Non-pigmented ciliary epithelial cell (primary cell): ENCODE measurements at regions not wholly inside any gene's neighbourhood (a gene's known extent, or its start where the extent isn't known, plus 50 kb on each side); places are given as distances from the start of the nearest gene placed in this dataset.
"Not testable (repeated sequence)": the region's sequence is repeated elsewhere in the genome, so short reads cannot be mapped to it uniquely, and the experiment has no call there.

Experiments used
- DNase-seq: peaks from one replicate; pipeline ENCODE4 v3.0.0-alpha.2; 2010; ENCODE audit warnings: low read depth

DNA sequence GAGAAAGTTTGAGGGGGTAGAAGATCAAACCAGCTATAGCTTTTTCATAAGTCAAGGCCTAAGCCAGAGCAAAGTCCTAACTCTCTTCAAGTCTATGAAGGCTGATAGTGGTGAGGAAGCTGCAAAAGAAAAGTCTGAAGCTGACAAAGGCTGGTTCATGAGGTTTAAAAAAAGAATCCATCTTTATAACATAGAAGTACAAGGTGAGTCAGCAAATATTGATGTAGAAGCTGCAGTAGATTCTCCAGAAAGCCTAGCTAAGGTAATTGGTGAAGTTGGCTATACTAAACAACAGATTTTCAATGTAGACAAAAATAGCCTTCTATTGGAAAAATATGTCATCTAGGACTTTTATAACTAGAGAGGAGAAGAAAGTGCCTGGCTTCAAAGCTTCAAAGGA lies 141.4 kb upstream of the ZNF521 start:
- DNase-seq: no peak

DNA sequence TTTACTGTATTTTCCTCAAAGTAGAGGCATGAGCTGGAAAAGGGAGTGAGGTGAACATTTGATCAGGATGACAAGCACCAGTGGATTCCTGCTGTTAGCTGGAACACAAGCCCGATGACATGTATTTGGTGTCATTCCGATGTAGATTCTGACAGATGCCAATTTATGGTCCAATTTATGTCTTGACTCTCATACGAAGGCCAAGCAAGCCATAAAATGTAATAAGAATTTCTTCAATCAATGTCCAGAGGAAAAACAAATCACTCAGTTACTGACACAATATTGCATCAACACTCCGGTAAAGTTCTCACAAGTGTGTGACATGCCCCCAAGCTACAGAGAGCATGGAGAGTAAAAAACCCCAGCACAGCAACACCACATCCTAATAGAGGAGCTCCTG lies 138.3 kb upstream of the ZNF521 start:
- DNase-seq: no peak

DNA sequence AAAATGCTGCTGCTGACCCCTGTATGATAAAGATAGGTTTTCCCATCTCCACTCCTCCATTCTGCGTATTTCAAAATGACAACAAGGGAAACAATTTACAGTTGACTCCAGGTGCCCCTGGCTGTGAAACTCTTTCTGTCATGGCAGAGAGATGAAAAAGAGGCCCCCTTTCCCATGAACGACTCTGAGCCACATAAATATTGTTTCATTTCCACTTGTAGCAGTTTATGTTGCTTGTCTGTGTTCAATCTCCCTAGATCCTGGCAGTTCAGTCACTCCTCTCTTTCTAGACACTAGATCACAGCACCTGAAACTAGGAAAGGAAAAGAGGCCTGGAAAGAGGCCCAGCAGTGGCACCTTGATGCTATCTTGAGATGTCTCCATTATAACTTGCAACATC lies 121.0 kb upstream of the ZNF521 start:
- no peak for DNase-seq

DNA sequence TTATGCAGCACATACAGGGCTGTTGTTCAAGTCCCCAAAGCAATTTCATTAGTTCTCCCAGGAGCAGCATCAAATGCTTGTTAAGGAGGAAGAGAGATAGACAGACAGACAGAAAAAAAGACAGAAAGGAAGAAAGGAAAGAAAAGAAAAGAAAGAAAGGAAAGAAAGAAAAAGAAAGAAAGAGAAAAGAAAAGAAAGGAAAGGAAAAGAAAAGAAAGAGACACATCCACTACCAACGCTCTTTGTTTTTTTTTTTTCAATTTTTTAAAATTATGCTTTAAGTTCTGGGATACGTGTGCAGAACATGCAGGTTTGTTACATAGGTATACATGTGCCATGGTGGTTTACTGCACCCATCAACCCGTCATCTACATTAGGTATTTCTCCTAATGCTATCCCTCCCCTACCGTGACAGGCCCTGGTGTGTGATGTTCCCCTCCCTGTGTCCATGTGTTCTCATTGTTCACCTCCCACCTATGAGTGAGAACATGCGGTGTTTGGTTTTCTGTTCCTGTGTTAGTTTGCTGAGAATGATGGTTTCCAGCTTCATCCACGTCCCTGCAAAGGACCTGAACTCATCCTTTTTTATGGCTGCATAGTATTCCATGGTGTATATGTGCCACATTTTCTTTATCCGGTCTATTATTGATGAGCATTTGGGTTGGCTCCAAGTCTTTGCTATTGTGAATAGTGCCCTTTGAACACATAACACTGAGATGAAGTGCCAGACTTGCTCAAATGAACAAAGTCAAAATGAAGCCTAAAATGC lies 119.0 kb upstream of the ZNF521 start:
- DNase-seq: not testable (repeated sequence)

DNA sequence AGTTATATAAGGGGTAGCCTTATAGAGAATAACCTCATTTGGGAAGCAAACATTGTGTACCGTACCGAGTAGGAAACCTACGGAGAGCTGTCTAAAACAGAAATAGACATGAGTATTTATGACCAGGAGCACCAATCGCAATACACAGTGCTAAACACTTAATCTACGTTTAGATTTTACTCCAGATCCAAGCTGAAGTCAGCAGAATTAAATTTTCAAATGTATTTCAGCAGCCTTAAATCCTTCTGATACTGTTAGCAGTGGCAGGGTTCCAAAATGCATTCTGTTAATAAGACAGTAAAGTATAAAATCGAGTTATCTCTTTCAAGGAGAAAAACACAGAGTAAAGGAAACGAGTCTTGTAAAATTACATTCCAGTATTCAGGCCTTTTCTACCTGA lies 118.1 kb upstream of the ZNF521 start:
- no peak for DNase-seq

DNA sequence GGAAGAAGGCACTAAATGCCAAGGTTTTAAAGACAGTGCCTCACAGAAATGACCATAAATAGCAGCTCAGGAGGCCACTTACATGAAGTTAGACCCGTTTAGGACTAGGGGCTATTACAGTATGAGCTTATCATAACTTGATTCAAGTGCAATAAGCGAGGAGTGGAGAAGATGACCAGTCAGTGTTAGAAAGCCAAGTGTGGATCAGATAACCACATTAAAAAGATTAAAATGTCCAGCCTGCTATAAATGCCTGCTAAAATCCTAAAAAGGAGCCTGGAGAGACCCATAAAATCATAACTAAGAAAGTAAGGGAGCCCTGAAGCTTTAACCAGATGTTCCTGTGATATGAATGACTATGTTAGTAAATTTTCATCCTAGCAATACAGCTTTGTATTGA lies 117.5 kb upstream of the ZNF521 start:
- no peak for DNase-seq

DNA sequence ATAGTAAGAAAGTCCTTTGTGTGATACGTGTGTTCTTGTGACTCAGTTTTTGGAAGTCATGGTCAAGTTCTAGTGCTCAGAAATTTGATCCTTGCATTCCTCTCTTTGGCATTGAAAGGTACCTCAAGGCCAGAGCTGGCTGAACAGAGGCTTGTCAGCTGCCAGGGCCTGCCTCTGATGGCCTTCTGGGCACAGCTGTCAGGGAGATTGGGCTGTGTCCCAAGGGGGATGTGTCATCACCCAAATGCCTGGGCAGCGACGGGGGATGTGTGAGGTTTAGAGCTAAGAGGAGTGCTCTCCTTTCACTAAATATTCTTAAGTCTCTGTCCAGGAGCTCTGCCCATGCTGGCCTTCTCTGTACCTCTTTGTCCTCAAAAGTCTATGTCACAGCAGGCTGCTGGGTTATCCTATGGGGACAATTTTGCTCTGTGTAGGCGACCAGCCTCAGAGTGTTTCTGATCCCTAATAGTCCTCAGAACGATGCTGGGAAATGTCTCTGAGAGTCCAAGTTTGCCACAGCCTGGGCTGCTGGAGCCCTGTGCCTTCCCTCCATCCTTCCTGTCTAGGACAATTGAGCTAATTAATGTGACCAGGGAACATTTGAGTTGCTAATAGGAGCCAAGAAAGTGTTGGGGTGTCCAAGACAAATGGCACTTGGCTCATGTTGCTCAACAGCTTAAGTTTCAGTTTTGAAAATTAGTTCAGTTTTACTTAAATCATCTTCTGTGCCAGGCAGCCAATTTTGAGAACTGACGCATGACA lies 115.4 kb upstream of the ZNF521 start:
- DNase-seq: no peak

DNA sequence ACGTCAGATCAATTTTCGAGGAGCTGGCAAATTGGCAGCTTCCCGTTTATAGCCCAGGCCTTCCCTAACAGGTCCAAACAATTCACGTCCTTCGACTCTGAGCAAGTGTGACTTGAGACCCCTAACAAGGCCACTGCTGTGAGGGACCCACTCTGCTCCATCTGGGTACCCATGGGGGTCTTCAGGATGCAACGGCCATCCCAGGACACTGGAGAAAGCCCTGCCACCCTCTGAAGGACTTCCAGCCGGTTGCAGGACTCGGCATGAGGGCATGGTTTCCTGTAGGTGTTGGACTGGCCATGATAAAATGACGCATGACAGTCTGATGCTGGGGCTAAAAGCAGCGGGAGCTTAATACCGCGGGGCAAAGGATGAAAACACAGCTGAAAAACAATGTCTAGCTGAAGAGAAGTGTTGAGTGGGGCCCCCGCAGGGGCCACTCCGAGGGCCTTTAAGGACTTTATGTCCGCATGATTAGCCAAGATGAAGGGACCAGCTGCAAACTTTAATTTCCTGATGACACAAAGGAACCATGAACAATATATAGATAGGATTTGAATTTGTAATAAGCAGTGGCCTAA lies 113.3 kb upstream of the ZNF521 start:
- DNase-seq: no peak

DNA sequence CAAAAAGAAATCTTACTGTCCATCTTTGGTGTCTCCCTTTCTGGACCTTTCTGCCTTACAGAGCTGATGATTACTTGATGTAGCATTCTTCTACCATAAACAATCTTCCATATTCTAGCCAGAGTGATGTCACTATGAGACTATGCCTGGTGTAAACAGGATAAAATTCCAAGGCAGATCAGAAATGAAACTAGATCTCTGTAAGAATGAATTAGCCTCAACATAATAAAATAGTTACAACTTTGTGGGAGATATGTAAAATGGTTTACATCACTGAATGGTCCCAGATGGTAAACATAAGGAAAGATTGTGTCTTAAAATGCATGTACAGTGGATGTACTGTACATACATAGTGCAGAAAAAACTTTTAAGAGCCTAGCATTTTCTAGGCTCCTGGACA lies 112.3 kb upstream of the ZNF521 start:
- DNase-seq: peak; percentile 59

DNA sequence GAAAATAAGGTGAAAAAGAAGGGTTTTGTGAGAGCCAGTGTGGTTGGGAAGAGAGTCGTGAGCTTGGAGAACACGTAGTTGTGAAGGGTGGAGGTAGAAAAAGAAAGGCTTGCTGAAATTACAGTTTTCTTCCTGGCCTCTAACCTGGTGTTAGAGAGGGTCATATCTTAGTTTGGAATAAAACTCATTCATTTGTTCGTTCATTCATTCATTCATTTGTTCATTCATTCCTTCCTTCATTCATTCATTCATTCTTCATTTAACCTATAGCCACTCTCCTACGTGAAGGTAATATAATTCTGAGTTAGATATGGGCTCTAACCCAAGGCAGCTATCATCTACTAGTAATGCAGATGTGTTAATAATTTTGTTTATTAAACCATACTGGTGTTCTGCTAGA lies 111.8 kb upstream of the ZNF521 start:
- no peak for DNase-seq

DNA sequence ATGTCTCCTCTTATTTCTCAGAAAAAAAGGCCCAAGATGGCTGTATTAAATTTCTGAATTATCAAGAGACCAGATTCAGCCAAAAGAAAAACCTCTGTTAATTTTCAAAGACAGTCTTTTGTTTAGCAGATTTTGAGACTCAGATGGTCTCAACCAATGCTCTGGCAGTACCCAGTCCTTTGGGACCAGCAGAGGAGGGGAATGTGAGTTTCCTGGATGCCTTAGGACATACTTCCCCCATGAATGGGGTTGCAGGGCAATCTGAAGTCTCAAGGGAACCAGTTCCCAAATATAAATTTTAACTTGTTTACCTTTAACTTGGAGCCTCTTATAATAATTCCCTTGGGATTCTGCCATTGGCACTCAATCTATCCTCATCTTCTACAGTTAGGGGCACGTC lies 107.8 kb upstream of the ZNF521 start:
- no peak for DNase-seq

DNA sequence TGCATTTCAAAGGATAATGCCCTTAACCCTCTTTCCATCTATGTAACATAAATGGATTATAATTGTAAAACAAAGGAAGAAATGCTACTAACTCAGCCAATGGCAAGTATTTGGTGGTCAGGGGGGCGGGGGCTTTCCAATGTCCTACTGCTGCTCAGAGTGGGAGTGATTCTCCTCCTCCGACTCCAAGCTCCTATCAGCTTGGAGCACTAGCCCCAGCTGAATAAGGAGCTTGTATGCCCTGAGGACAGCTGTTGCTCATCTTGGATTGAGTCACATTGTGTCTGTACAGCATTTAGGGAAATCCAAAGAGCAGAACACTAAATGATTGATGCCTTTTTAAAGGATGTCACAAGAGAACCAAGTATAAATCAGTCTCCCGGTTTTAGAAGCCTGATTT lies 105.6 kb upstream of the ZNF521 start:
- DNase-seq: no peak

DNA sequence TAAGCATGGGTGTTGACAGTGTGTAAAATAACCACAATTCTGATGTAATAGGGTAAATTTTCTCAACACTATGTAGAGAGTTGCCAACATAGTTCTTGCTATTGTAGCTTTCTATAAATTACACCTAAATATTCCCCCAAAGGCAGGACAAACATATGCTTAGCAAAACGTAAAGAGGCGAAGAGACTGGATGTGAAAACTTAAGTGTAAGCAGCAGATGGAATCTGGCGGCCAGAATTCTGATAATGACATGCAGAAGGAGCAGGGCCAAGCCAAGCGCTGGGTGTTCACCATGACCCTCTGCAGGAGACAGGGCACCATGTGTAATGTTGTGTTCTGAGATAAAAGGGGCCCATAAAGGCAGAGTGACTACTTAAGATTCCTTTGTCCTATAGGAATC lies 105.2 kb upstream of the ZNF521 start:
- DNase-seq: no peak

DNA sequence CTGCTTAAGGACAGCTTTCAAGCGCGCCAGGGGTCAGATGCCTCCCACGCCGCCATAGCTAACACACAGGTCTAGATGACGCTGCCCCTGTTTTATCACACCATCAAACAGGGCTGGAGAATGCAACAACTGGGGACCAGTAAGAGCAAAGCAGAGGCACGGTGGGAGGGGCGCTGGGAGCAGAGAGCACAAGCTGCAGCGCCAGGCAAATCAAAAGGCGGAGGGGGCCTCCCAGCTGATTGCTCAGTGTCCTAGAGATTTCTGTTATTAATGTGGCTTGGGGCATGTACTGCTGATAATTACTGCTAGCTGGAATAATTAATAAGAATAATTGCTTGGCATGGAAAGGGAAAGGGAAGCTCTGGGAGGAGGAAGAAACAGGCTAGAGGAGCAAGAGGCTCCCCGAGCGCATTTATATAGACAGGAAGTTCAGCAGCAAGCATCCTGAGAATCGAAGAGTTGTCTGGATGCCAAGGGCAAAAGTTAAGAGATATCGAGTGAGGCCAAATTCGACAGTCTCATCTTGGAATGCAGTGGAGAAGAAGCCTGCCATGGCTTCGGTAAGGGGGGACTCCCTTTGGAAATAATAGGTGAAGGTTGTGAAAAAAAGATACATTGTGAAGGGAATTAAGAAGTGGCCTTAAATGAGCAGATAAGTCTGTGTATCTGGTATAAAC lies 104.5 kb upstream of the ZNF521 start:
- no peak for DNase-seq

DNA sequence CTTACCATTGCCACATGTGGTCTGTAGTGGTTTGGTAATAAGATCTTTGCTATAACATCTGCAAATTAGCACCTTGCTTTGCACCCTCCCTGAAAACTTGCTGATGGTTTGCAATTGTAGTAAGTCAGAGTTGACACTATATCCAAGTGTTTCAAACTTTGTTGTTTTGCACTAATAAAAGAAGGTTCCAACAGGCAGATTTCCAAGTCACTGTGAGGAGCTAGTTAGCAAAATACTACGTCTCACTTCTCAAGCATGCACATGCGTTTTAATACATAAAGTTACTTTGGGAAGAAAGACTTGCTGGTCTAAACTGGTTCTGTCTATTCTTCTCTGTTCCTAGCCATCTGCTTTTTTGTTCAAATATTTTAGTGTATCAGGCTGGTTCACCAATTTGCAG lies 103.7 kb upstream of the ZNF521 start:
- DNase-seq: no peak

DNA sequence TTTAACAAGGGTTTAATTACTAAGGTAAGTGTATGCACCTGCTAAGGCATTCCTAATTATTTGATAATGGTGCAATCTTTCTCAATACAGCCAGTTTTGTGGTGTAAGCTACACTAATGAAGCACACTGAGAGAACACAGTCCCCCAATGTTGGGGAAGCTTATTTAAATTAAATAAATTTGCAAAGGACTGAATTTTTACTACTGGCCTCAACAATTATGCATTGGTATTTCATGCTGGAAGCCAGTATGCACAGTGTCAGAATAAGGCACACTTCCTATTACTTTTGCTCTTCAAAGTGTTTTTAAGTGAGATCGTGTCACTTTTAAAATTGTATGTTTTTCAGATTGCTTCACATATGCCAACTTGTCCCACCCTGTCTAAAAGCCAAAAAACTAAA lies 103.2 kb upstream of the ZNF521 start:
- no peak for DNase-seq

DNA sequence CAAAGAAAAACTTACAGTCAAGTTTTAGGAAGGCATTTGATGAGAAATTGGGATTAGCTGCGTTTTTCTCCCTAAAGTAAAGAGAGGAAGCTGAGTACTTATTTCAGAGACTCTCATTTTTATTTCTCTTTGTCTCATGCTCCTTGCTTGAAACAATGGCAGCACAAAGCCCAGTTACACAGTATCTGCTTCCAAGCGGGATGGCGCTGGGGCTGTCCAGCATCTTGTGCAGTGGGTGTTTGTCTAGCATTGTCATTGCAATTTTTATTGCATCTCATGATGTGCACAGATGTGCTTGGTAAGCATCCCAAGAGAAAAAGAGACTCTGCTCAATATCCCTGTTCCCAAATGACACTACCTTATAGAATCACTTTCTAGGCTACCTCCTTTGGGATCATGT lies 102.8 kb upstream of the ZNF521 start:
- no peak for DNase-seq

DNA sequence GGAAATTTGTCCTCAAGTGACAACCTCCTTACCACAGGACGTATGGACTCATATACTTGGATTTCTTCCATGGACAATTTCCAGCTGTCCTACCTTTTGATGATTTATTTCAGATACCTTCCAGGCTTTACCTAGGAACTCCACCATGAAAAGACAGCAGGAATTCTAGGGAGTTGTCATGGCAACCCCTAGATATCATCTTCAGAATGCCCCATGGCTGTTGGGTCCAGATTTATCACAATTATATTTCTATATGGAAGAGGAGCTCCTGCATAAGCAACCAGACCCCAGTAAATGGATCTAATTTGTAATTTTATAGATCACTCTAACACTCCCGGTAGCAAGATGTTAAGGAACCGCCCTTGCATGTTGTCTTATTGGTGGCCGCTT lies 102.3 kb upstream of the ZNF521 start:
- DNase-seq: no peak

DNA sequence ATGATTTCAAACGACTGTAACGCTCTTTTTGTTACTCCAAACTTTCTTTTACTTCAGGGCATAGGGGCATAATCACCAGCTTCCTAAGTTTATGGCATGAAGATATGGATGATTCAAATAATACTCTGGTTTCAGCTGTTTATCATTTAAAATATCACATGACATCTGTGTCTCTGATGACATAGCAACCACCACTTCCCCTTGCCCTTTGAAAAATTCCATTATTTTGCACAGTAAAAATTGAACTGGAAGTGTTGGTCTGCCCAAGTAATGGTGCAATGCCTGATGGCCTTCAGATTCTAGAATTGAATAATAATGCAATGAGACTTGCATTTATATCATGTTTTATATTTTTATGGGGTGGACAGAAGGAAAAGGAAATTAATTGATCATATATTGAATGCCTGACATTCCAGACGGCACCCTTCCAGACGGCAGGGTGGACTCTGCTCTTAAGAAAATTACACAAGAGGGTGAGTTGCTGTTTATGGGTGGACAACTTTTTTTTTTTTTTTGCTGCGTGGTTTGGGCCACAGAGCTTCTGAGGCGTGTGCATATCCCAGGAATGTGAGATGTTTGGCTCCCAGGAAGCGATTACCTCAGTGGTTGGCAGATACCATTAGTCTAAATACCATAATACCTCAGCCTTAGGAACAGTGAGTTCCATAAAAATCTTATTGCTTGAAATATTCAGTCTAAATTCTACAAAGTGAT lies 101.7 kb upstream of the ZNF521 start:
- DNase-seq: peak; percentile 31

DNA sequence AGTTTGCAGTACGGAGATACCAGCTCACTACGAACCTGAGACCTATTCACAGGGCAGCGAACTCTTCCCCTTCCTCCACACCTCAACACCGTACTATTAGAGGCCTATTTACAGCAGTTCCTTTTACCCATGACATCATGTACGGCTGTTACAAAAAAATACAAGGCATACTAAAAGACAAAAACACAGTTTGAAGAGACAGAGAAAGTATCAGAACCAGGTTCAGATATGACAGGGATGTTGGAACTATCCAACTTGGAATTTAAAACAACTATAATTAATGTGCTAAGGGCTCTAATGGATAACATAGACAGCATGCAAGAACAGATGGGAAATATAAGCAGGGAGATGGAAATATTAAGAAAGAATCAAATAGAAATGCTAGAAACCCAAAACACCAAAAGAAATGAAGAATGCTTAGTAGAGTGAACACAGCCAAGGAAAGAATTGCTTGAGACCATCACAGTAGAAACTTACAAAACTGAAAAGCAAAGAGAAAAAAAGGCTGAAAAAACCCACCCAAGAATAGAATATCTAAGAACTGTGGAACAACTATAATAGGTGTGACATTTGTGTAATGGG lies 99.2 kb upstream of the ZNF521 start:
- DNase-seq: no peak

DNA sequence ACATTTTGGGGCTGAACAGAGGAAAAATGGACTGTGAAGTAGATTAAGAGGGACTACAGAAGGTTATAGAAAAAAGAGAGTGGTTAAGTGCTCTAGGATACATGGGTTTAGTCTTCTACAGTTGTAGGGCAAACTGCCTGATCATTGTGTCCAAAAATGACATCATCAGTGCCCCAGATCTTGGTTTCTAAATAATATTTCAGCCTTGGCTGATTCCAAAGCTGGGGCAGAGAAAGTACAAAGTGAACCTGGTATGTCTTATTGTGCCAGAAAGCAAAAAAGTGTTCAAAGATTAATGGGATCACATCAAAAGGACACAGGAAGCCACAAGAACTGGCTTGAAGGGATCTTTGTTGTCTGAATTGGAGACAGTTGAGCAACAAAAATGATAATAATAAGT lies 97.1 kb upstream of the ZNF521 start:
- no peak for DNase-seq

DNA sequence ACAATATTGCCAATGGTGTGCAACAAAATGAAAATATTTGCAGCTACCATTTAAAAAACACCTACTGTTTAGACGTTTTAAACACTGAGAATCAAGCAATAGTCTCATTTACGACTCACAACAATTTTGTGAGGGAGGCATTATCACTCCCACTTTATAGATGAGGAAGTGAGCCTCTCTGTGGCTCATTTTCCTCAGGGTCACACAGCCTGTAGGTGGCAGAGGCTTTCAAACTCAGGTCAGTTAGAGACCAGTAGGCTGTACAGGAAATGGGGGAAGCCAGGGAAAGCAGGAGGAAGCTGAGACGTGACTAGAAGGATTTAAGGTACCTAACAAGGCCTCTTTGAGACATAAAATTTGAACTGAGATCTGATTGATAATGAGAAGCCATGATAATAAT lies 95.0 kb upstream of the ZNF521 start:
- DNase-seq: no peak
